BLaER1 (cell line): ENCODE measurements at regions not wholly inside any gene's neighbourhood (a gene's known extent, or its start where the extent isn't known, plus 50 kb on each side); places are given as distances from the start of the nearest gene placed in this dataset.

Experiments
- H3K27ac ChIP-seq: shearing (Covaris generic); formaldehyde crosslinking; 2 replicates; pipeline ENCODE4 v1.8.1; 2022
- H3K27me3 ChIP-seq: shearing (Covaris generic); formaldehyde crosslinking; 2 replicates; pipeline ENCODE4 v1.8.1; 2022
- H3K36me3 ChIP-seq: shearing (Covaris generic); formaldehyde crosslinking; 2 replicates; pipeline ENCODE4 v1.8.1; 2022
- H3K4me1 ChIP-seq: shearing (Covaris generic); formaldehyde crosslinking; 2 replicates; pipeline ENCODE4 v1.8.1; 2022
- H3K4me2 ChIP-seq: shearing (Covaris generic); formaldehyde crosslinking; 2 replicates; pipeline ENCODE4 v1.8.1; 2022
- H3K4me3 ChIP-seq: shearing (Covaris generic); formaldehyde crosslinking; 2 replicates; pipeline ENCODE4 v1.8.1; 2022
- H3K9ac ChIP-seq: shearing (Covaris generic); formaldehyde crosslinking; 2 replicates; pipeline ENCODE4 v1.8.1; 2022
- H3K9me3 ChIP-seq: shearing (Covaris generic); formaldehyde crosslinking; 2 replicates; pipeline ENCODE4 v1.8.1; 2022
- H4K20me1 ChIP-seq: shearing (Covaris generic); formaldehyde crosslinking; 2 replicates; pipeline ENCODE4 v1.8.1; 2022
- Cebpa-rat ChIP-seq: shearing (Covaris generic); IDR thresholded peaks from 2 replicates; pipeline ENCODE4 v1.8.1; 2022

GRCh38 chr11:127931803-127932202 is 655.6 kb downstream of the ETS1 start:
- Histone ChIP-seq H3K9ac (no peak overlapping the region), H3K4me2 (no peak overlapping the region), H3K4me1 (no peaks in the 10 kb centered on the region), H3K4me3 (no peak overlapping the region), H4K20me1 (no peaks in the 10 kb centered on the region), H3K36me3 (no peaks in the 10 kb centered on the region), H3K27me3 (no peaks in the 10 kb centered on the region), H3K9me3 (no peaks in the 10 kb centered on the region), H3K27ac (no peak overlapping the region)
- no peak for TF ChIP-seq Cebpa-rat

DNA sequence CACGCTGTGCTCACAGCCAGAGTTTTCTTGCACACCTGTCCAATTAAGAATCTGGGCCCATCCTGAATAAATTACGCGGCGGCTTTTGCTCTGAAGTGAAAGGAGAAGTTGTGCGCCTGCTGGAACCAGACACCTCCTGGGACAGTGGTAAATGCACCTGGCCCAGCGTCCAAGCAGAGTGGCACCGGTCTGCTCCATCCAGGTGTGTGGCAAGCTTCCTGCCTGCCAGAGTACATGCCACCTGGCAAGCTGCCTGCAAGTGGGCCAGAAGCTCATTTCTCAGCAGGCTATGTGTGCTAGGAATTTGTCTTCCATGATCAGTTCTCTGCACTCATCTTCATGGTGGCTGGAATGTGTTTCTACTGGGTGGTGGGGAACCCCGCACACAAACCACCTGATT is 660.6 kb downstream of the ETS1 start:
- no peaks in the 10 kb centered on the region for H3K4me1 ChIP-seq
- H3K27me3 ChIP-seq = no peaks in the 10 kb centered on the region
- no peak overlapping the region for H3K9ac ChIP-seq
- H3K4me3 ChIP-seq = no peak overlapping the region
- no peaks in the 10 kb centered on the region for H3K36me3 ChIP-seq
- no peak overlapping the region for H3K4me2 ChIP-seq
- H3K27ac ChIP-seq = no peak overlapping the region
- H3K9me3 ChIP-seq = no peaks in the 10 kb centered on the region
- TF ChIP-seq Cebpa-rat = no peak
- H4K20me1 ChIP-seq = no peaks in the 10 kb centered on the region

GRCh38 chr11:127925475-127925874 is 661.9 kb downstream of the ETS1 start:
- H4K20me1 ChIP-seq = no peaks in the 10 kb centered on the region
- no peaks in the 10 kb centered on the region for H3K36me3 ChIP-seq
- no peaks in the 10 kb centered on the region for H3K27me3 ChIP-seq
- no peak overlapping the region for H3K4me3 ChIP-seq
- H3K9me3 ChIP-seq = no peaks in the 10 kb centered on the region
- H3K4me1 ChIP-seq = no peaks in the 10 kb centered on the region
- H3K27ac ChIP-seq = no peak overlapping the region
- no peak for TF ChIP-seq Cebpa-rat
- no peak overlapping the region for H3K9ac ChIP-seq
- no peak overlapping the region for H3K4me2 ChIP-seq

GRCh38 chr11:127919206-127920000 is 668.0 kb downstream of the ETS1 start:
- H3K9me3 ChIP-seq = 0 out of 2 replicates have a peak, but pooled peaks cover 6% of the 10 kb centered on the region
- H3K4me2 ChIP-seq = no peak overlapping the region
- no peaks in the 10 kb centered on the region for H3K4me1 ChIP-seq
- no peaks in the 10 kb centered on the region for H3K36me3 ChIP-seq
- no peak overlapping the region for H3K27ac ChIP-seq
- no peak overlapping the region for H3K4me3 ChIP-seq
- no peaks in the 10 kb centered on the region for H4K20me1 ChIP-seq
- H3K27me3 ChIP-seq = no peaks in the 10 kb centered on the region
- TF ChIP-seq Cebpa-rat = no peak
- no peak overlapping the region for H3K9ac ChIP-seq

GRCh38 chr11:127902382-127902781 is 685.0 kb downstream of the ETS1 start:
- H3K36me3 ChIP-seq = no peaks in the 10 kb centered on the region
- no peaks in the 10 kb centered on the region for H3K27me3 ChIP-seq
- H4K20me1 ChIP-seq = no peaks in the 10 kb centered on the region
- no peak overlapping the region for H3K27ac ChIP-seq
- no peak for TF ChIP-seq Cebpa-rat
- no peaks in the 10 kb centered on the region for H3K4me1 ChIP-seq
- no peak overlapping the region for H3K4me2 ChIP-seq
- no peak overlapping the region for H3K9ac ChIP-seq
- peaks cover 19% of the 10 kb centered on the region for H3K9me3 ChIP-seq
- H3K4me3 ChIP-seq = no peak overlapping the region

DNA sequence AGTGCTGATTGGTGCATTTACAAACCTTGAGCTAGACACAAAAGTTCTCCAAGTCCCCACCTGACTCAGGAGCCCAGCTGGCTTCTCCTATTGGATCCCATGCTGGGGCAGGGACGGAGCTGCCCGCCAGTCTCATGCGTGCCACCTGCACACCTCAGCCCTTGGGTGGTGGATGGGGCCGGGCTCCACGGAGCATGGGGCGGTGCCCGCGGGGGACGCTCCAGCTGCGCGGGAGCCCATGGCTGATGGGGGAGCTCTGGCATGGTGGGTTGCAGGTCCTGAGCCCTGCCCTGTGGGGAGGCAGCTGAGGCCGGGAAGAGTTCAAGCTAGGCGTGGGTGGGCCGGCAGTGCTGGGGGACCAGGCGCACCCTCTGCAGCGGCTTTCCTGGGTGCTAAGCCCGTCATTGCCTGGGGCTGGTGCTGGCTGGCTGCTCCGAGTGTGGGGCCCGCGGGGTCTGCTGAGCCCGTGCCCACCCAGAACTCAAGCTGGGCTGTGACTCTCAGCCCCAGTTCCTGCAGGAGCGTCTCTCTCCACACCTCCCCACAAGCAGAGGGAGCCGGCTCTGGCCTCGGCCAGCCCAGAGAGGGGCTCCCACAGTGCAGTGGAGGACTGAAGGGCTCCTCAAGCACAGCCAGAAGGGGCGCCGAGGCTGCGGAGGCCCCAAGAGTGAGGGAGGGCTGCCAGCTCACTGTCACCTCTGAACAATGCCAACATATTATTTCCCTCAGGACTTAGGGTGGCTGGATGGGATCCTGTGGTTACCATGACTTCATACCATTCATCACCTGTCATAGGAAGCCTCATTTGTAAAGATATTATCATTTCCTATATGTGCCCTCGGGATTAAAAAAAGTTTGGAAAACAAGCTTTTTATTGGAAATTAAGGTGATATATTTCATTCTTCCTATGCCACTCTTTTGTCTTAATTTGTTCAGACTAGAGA is 688.7 kb downstream of the ETS1 start:
- peaks cover 19% of the 10 kb centered on the region for H3K9me3 ChIP-seq
- H3K4me1 ChIP-seq = no peaks in the 10 kb centered on the region
- H3K9ac ChIP-seq = no peak overlapping the region
- H3K27ac ChIP-seq = no peak overlapping the region
- H3K36me3 ChIP-seq = no peaks in the 10 kb centered on the region
- no peak for TF ChIP-seq Cebpa-rat
- H3K4me2 ChIP-seq = no peak overlapping the region
- no peak overlapping the region for H3K4me3 ChIP-seq
- no peaks in the 10 kb centered on the region for H3K27me3 ChIP-seq
- no peaks in the 10 kb centered on the region for H4K20me1 ChIP-seq

DNA sequence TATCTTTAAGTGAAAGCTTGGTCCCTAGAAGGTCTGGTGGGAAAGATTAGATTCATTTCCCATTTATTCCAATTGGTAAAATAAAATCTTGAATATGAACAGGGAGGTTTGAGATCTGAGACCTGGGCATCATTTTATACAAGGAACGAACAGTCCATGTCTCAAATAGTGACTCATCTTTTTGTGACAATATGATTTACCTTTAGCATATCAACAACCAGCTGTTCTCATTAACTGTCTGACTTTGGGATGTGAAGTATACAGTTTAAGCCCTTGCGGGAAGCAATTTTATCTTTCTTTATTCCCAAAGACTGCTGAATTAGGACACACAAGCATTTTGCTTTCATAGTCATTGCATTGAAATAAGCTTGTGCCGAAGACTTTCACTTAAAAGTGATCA is 691.6 kb downstream of the ETS1 start:
- no peaks in the 10 kb centered on the region for H3K36me3 ChIP-seq
- H3K4me1 ChIP-seq = no peaks in the 10 kb centered on the region
- no peak overlapping the region for H3K9ac ChIP-seq
- H3K4me3 ChIP-seq = no peak overlapping the region
- no peak overlapping the region for H3K27ac ChIP-seq
- TF ChIP-seq Cebpa-rat = no peak
- H4K20me1 ChIP-seq = no peaks in the 10 kb centered on the region
- H3K27me3 ChIP-seq = no peaks in the 10 kb centered on the region
- peaks cover 19% of the 10 kb centered on the region for H3K9me3 ChIP-seq
- H3K4me2 ChIP-seq = no peak overlapping the region

DNA sequence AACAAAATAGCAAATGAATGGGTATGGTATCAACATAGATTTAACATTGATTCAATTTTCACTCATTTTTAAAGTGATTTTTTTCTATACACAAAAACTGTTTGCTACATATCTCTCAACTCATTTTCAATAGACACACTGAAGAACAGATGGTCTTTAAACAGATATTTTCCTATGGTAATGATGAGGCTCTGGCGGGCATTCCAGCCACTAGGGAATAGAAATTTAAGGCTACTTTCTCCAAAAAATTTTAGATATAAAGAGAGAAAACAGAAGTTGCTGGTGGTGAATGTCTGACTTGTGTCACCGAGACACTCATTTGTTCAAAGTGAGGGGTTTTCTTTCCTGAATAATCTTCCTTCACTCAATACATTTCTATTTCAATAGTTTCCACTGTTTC is 693.0 kb downstream of the ETS1 start:
- no peak overlapping the region for H3K4me3 ChIP-seq
- no peaks in the 10 kb centered on the region for H3K36me3 ChIP-seq
- H4K20me1 ChIP-seq = no peaks in the 10 kb centered on the region
- no peak overlapping the region for H3K4me2 ChIP-seq
- H3K27ac ChIP-seq = no peak overlapping the region
- H3K9me3 ChIP-seq = peaks cover 22% of the 10 kb centered on the region
- H3K4me1 ChIP-seq = no peaks in the 10 kb centered on the region
- TF ChIP-seq Cebpa-rat = no peak
- H3K27me3 ChIP-seq = no peaks in the 10 kb centered on the region
- H3K9ac ChIP-seq = no peak overlapping the region

DNA sequence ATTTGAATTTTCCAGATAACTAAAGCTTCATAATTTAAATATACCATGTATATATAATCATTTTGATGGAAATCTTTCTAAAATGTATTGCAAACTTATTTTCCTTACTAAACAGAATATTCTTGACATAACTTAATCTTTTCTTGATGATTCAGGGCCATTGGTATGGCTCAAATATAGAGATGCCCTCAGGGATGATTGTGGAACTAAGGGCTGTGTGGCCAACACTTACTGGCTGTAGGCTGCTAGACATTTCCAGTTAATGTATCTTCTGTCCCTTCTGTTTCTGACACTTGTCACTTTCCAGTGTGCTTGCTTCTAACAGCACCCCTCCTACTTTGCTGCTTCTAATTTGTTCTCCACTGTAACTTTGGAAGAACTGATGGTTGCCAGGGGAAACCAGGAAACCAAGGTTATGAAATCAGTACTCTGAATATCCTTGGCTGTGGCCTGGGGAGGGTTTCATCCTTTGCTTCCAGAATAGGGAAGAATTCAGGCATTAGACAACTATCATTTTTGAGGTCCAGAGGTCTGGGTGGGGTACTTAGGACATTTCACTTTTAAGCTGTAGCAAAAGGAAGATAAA is 697.2 kb downstream of the ETS1 start:
- Histone ChIP-seq H3K4me2 (no peak overlapping the region), H3K27me3 (no peaks in the 10 kb centered on the region), H3K36me3 (0 out of 2 replicates have a peak, but pooled peaks cover 5% of the 10 kb centered on the region), H3K4me1 (no peaks in the 10 kb centered on the region), H3K9ac (no peak overlapping the region), H3K4me3 (no peak overlapping the region), H3K27ac (no peak overlapping the region), H4K20me1 (no peaks in the 10 kb centered on the region), H3K9me3 (peaks cover 21% of the 10 kb centered on the region)
- no peak for TF ChIP-seq Cebpa-rat

DNA sequence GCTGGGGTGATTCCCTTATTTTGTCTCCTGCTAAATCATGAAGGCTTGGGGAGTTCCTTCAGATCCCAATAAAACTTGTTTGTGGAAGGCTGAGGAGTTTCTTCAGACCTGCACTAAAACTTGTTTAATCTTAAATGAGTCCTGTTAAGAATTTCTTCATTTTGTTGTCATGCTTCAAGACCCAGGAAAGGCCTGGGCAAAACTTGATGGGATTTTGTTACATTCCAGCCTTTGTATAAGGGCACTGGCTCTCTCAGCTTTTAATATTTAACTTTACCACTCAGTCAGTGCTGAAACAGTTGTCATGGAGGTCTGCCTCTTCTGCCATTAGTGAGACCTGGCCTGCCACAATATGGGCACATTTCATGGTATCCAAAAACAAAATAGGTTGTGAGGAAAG is 699.0 kb downstream of the ETS1 start:
- H4K20me1 ChIP-seq = no peaks in the 10 kb centered on the region
- no peak overlapping the region for H3K27ac ChIP-seq
- no peak overlapping the region for H3K4me3 ChIP-seq
- no peaks in the 10 kb centered on the region for H3K27me3 ChIP-seq
- H3K4me1 ChIP-seq = no peaks in the 10 kb centered on the region
- 0 out of 2 replicates have a peak, but pooled peaks cover 5% of the 10 kb centered on the region for H3K36me3 ChIP-seq
- TF ChIP-seq Cebpa-rat = no peak
- H3K4me2 ChIP-seq = no peak overlapping the region
- H3K9me3 ChIP-seq = peaks cover 29% of the 10 kb centered on the region
- no peak overlapping the region for H3K9ac ChIP-seq
